ENCODE measurements at regions not wholly inside any gene's neighbourhood (a gene's known extent, or its start where the extent isn't known, plus 50 kb on each side); places are given as distances from the start of the nearest gene placed in this dataset.

DNA sequence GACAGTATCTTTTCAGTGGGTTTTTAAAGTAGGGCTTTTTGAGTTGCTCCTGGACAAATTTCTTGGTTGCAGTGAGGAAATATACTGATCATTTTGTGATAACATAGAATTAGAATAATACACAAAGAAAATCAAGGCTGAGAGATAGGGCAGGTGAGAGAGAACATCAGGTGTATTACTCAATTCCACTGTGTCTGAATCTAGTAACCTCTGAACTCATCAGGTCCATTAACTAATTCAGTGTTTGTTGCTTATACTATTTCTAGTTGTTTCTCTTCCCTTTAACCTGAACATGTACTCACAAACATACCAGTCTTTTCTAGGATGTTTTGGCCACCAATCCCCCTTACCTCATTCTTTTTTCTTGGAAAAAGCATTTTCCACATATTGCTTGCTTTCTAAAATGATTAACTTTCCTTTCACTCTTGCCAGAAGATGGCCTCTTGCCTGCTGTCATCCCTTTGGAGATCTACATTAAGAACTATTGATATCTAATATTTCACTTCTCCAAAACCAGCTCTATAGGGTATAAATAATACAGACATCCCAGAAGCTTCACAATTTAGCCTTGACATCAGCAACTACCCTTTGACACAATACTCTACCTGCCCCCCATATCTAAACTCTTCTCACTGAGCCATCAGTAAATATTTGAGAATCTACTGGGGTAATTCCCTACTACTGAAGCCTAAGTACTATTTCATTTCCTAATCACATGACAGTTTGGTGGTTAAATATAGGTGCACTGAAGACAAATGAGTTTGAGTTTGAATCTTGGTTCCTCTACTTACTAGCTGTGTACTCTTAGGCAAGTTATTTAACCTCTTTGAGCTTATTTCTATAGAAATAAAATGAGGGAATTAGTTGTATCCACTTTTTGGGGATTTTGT, 470.8 kb upstream of the IGFBP7 start:
- Histone ChIP-seq H3K27ac (ENCODE audit: insufficient read depth, low read depth, low read length, poor library complexity, severe bottlenecking) (no peak overlapping the region), H3K4me1 (ENCODE audit: control insufficient read depth, insufficient read depth, low read length) (no peaks in the 10 kb centered on the region), H3K36me3 (ENCODE audit: control insufficient read depth, insufficient read depth, low read length) (no peaks in the 10 kb centered on the region), H3K27me3 (ENCODE audit: control insufficient read depth, insufficient read depth, low read length, poor library complexity, severe bottlenecking) (no peaks in the 10 kb centered on the region), H3K4me3 (ENCODE audit: insufficient read depth, low read depth, low read length) (no peak overlapping the region), H3K9me3 (ENCODE audit: control insufficient read depth, low read length) (no peaks in the 10 kb centered on the region)

DNA sequence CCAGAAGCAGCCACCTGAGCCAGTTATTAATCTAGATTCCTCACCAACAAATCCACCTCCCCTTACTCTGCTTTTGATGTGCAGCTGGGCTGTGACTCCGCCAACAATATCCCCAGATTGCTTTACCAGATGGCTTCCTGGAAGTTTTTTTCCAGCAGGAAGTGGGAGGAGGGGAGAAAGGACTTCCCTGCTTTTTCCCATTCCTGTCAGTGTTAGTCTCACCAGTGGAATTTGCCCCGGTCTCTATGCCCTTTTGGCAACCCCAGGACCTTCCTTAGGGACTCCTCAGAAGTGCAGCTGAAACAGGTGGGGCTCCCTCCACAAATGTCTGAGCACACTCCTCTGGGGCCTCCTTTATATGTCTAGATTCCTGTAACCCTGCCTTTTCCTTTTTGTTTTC, 465.2 kb upstream of the IGFBP7 start:
- Histone ChIP-seq H3K27me3 (ENCODE audit: control insufficient read depth, insufficient read depth, low read length, poor library complexity, severe bottlenecking) (no peaks in the 10 kb centered on the region), H3K27ac (ENCODE audit: insufficient read depth, low read depth, low read length, poor library complexity, severe bottlenecking) (no peak overlapping the region), H3K9me3 (ENCODE audit: control insufficient read depth, low read length) (no peaks in the 10 kb centered on the region), H3K4me3 (ENCODE audit: insufficient read depth, low read depth, low read length) (no peak overlapping the region), H3K36me3 (ENCODE audit: control insufficient read depth, insufficient read depth, low read length) (no peaks in the 10 kb centered on the region), H3K4me1 (ENCODE audit: control insufficient read depth, insufficient read depth, low read length) (no peaks in the 10 kb centered on the region)
- 85 to 86% methylated on average over 1 to 2 of the region's 2 CpGs for WGBS, 2 experiments

DNA sequence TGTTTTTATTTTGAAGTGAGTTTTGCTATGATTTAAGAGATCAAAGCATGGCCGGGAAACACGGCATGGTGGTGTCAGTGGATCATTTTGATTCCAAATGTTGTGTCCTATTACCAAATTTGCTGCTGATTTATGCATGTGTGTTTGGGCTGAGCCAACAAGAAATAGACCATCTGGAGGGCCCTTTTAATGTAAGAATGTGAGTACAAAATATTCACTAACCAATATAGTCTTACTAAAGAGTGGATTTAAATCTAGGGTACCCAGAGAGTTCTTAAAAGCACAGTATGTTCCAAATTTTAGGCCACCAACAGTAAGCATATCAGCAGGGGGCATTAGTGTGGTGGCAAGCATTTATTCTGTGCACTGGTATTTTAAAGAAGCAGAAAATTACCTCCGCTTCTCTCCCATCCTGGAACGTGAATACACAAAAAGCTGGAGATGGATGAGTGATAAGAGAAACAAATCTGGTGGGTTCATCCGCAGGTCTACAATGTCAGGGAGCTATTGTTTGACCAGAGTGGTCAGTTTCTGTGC, 444.4 kb upstream of the IGFBP7 start:
- no peaks in the 10 kb centered on the region for H3K4me1 ChIP-seq (ENCODE audit: control insufficient read depth, insufficient read depth, low read length)
- H3K36me3 ChIP-seq (ENCODE audit: control insufficient read depth, insufficient read depth, low read length): no peaks in the 10 kb centered on the region
- no peak overlapping the region for H3K4me3 ChIP-seq (ENCODE audit: insufficient read depth, low read depth, low read length)
- no peak overlapping the region for H3K27ac ChIP-seq (ENCODE audit: insufficient read depth, low read depth, low read length, poor library complexity, severe bottlenecking)
- no peaks in the 10 kb centered on the region for H3K9me3 ChIP-seq (ENCODE audit: control insufficient read depth, low read length)
- 91 to 92% methylated on average over 5 of the region's 5 CpGs for WGBS, 2 experiments
- no peaks in the 10 kb centered on the region for H3K27me3 ChIP-seq (ENCODE audit: control insufficient read depth, insufficient read depth, low read length, poor library complexity, severe bottlenecking)

- Histone ChIP-seq H3K27ac (ENCODE audit: insufficient read depth, low read depth, low read length, poor library complexity, severe bottlenecking) (no peak overlapping the region), H3K9me3 (ENCODE audit: control insufficient read depth, low read length) (no peaks in the 10 kb centered on the region), H3K4me1 (ENCODE audit: control insufficient read depth, insufficient read depth, low read length) (no peaks in the 10 kb centered on the region), H3K36me3 (ENCODE audit: control insufficient read depth, insufficient read depth, low read length) (no peaks in the 10 kb centered on the region), H3K27me3 (ENCODE audit: control insufficient read depth, insufficient read depth, low read length, poor library complexity, severe bottlenecking) (no peaks in the 10 kb centered on the region), H3K4me3 (ENCODE audit: insufficient read depth, low read depth, low read length) (no peak overlapping the region)
- WGBS, 2 experiments: 88% methylated on average over 3 of the region's 3 CpGs; no CpG with 5 or more reads in 1 of the 2 experiments
These were observed 443.5 kb upstream of the IGFBP7 start for GRCh38 chr4:57553728-57554127.

DNA sequence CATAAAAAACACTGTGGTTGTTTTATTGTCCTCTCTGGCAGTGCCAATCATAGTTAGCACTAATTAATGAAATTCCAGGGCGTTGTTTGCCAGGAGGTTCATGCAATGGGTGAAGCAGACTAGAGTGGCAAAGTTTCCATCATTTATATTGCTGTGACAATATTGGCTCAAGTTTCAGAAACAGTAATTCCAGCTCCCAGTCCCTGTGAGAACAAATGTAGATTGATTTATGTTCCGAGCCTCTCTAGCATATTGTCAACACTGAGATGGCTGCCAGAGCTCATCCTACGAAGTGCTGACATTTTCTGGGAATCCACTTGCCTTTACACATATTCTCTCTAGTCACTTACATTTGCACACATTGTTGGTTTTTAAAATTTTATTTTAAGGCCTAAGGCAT, 440.0 kb upstream of the IGFBP7 start:
- Histone ChIP-seq H3K27ac (ENCODE audit: insufficient read depth, low read depth, low read length, poor library complexity, severe bottlenecking) (no peak overlapping the region), H3K4me1 (ENCODE audit: control insufficient read depth, insufficient read depth, low read length) (peaks cover 3% of the 10 kb centered on the region), H3K9me3 (ENCODE audit: control insufficient read depth, low read length) (no peaks in the 10 kb centered on the region), H3K4me3 (ENCODE audit: insufficient read depth, low read depth, low read length) (no peak overlapping the region), H3K36me3 (ENCODE audit: control insufficient read depth, insufficient read depth, low read length) (no peaks in the 10 kb centered on the region), H3K27me3 (ENCODE audit: control insufficient read depth, insufficient read depth, low read length, poor library complexity, severe bottlenecking) (no peaks in the 10 kb centered on the region)
- 62 to 66% methylated on average over 3 of the region's 3 CpGs for WGBS, 2 experiments

GRCh38 chr4:57548856-57549255, 438.7 kb upstream of the IGFBP7 start:
- no peak overlapping the region for H3K27ac ChIP-seq (ENCODE audit: insufficient read depth, low read depth, low read length, poor library complexity, severe bottlenecking)
- no peaks in the 10 kb centered on the region for H3K9me3 ChIP-seq (ENCODE audit: control insufficient read depth, low read length)
- H3K27me3 ChIP-seq (ENCODE audit: control insufficient read depth, insufficient read depth, low read length, poor library complexity, severe bottlenecking): no peaks in the 10 kb centered on the region
- H3K4me1 ChIP-seq (ENCODE audit: control insufficient read depth, insufficient read depth, low read length): peaks cover 8% of the 10 kb centered on the region
- H3K4me3 ChIP-seq (ENCODE audit: insufficient read depth, low read depth, low read length): no peak overlapping the region
- no peaks in the 10 kb centered on the region for H3K36me3 ChIP-seq (ENCODE audit: control insufficient read depth, insufficient read depth, low read length)
- WGBS, 2 experiments: 91 to 94% methylated on average over 1 of the region's 2 CpGs

DNA sequence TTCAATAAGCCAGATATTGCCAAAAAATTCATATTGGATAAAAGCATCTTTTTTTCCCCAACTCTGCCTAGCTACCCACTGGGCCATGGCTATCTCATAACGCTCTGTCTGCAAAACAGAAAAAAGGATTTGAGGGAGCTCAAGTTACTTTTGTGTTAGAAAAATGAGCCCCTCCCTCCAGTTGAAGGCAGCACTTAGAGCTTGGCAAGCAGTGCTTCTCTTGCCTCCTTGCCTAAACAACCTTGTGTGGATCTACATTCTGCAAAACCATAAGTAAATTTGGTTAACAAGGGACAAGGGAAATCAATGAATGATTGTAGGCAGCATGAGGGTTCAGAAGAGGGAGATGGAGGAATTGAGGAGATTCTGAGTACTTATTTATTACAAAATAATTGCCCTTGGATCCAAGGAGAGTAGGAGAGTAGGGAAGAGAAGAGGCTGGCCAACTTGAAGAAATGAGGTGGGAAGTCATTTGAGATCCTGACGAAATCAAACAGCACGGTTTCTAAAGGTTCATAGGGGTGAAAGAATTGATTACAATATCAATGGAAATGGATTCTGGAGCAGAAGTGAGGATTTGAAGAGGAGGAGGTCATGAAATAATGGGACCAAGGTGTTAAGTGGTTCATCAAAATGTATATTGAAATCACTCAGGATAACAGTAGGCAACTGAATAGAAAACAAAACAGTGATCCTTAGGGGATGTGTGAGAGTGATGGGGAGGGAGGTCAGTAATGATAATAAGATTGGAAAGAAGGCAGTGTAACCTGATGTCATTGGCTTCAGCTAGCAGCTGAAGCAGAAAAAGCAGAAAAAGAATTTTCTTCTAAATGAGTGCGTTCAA, 434.8 kb upstream of the IGFBP7 start:
- no peak overlapping the region for H3K27ac ChIP-seq (ENCODE audit: insufficient read depth, low read depth, low read length, poor library complexity, severe bottlenecking)
- 33 to 38% methylated on average over 3 of the region's 4 CpGs for WGBS, 2 experiments

DNA sequence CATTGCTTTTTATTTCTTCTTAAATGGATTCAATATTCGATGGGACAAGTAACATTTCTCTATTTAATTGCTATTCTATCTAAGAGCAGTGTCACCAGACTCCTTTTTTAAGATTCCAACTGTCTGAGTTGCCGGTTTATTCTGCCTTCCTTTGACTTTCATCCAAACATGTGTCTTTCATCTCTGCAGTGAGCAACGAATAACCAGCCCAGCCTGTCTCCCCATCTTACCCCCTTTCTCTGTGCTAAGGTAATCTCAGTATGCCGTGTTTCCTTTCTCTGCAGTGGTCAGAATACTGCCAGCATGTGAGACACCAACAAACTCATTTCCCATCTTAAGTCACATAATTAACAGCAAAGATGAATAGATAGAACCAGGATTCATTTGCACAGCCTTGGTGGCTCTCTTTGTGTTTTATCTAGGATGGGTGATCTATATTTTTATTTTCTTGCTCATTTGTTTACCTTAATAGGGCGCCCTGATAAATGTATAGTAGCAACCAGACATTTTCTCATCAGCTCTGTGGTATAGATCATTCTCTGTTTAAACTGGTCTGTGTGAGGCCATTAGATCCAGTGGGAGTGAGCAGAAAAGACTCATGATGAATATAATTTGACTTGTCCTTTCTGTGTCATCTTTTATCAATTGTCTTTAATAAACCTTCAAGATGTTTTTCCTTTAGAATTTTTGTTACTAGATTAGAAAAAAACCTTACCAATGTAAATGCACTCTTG, 394.8 kb upstream of the IGFBP7 start:
- Histone ChIP-seq H3K27me3 (ENCODE audit: control insufficient read depth, insufficient read depth, low read length, poor library complexity, severe bottlenecking) (no peaks in the 10 kb centered on the region), H3K4me3 (ENCODE audit: insufficient read depth, low read depth, low read length) (no peak overlapping the region), H3K36me3 (ENCODE audit: control insufficient read depth, insufficient read depth, low read length) (no peaks in the 10 kb centered on the region), H3K27ac (ENCODE audit: insufficient read depth, low read depth, low read length, poor library complexity, severe bottlenecking) (no peak overlapping the region), H3K9me3 (ENCODE audit: control insufficient read depth, low read length) (no peaks in the 10 kb centered on the region), H3K4me1 (ENCODE audit: control insufficient read depth, insufficient read depth, low read length) (no peaks in the 10 kb centered on the region)
- 85 to 87% methylated on average over 4 to 5 of the region's 5 CpGs for WGBS, 2 experiments

More for the DNA sequence above, 434.8 kb upstream of the IGFBP7 start:
- no peak overlapping the region for H3K4me3 ChIP-seq (ENCODE audit: insufficient read depth, low read depth, low read length)
- no peaks in the 10 kb centered on the region for H3K27me3 ChIP-seq (ENCODE audit: control insufficient read depth, insufficient read depth, low read length, poor library complexity, severe bottlenecking)
- no peaks in the 10 kb centered on the region for H3K36me3 ChIP-seq (ENCODE audit: control insufficient read depth, insufficient read depth, low read length)
- peaks cover 8% of the 10 kb centered on the region for H3K4me1 ChIP-seq (ENCODE audit: control insufficient read depth, insufficient read depth, low read length)
- H3K9me3 ChIP-seq (ENCODE audit: control insufficient read depth, low read length): no peaks in the 10 kb centered on the region

DNA sequence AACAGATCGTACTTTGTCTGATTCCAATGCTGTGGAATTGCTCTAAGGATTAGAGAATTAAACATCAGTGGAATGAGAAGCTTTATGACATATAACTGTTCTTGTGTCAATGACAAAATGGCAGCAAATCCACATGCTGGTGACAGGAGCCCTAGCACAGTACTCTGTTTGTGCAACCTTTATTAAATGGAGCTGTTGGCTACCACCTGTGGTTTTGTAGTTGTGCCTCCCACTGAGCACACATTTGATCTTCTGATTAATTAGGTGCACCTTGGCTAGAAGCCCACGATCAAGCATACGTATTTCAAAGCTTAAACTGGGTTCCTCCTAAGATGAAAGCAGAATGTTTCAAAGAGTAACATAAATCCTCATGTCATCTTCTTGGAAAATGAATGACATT, 394.0 kb upstream of the IGFBP7 start:
- no peak overlapping the region for H3K4me3 ChIP-seq (ENCODE audit: insufficient read depth, low read depth, low read length)
- H3K27ac ChIP-seq (ENCODE audit: insufficient read depth, low read depth, low read length, poor library complexity, severe bottlenecking): no peak overlapping the region
- WGBS, 2 experiments: 87 to 91% methylated on average over 3 of the region's 3 CpGs
- no peaks in the 10 kb centered on the region for H3K27me3 ChIP-seq (ENCODE audit: control insufficient read depth, insufficient read depth, low read length, poor library complexity, severe bottlenecking)
- H3K9me3 ChIP-seq (ENCODE audit: control insufficient read depth, low read length): no peaks in the 10 kb centered on the region
- no peaks in the 10 kb centered on the region for H3K4me1 ChIP-seq (ENCODE audit: control insufficient read depth, insufficient read depth, low read length)
- H3K36me3 ChIP-seq (ENCODE audit: control insufficient read depth, insufficient read depth, low read length): no peaks in the 10 kb centered on the region

All from ectodermal cell (in vitro differentiated cells).